ENCODE measurements at regions not wholly inside any gene's neighbourhood (a gene's known extent, or its start where the extent isn't known, plus 50 kb on each side); places are given as distances from the start of the nearest gene placed in this dataset.
"Not testable (repeated sequence)": the region's sequence is repeated elsewhere in the genome, so short reads cannot be mapped to it uniquely, and the experiment has no call there.

DNA sequence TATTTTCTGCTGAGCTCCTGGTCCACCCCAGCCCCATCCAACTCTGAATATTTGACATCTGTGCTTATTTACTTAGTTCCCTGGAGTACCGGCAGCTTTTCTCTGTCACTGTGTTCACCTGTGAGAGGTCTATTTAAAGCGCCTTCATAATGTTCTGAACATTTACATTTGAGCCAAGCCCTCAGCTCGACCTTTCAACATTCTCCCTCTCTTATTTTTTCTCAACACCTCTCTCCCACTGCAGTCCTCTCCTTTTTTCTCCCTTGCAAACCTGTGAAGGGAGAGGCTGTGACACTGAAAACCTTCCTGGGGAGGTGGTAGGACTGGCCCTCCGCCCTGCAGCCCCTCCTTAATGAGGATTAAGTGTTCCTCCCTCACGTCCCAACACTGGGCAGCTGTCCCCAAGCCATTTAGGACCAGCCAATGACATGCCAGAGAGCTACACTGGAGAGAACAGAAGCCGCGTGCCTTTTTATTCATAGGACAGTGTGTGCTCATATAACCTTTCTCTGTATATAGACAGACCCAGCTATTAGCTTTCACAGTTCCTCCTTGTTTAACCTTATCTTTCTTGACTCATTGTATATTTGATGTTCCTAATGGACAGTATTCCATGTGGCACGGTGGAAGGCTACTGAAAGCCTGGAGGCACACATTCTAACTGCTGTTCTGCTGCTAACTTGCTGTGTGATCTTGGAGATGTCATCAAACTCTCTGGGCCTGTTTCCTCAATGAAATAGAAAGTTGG lies 134.8 kb downstream of the NUFIP1 start:
- WGBS: 49% methylated on average over 8 of the region's 8 CpGs
- Histone ChIP-seq H3K4me3 (ENCODE audit: low read depth in 1 of 3, low read length in 3 of 3) (no peak overlapping the region), H3K9ac (ENCODE audit: low read depth in 1 of 2, low read length in 2 of 2) (no peak overlapping the region), H3K36me3 (ENCODE audit: control insufficient read depth in 4 of 4, insufficient read depth in 3 of 4, low read depth in 1 of 4, low read length in 3 of 4) (no peaks in the 10 kb centered on the region), H3K9me3 (ENCODE audit: control insufficient read depth in 4 of 4, low read length in 3 of 4) (no peaks in the 10 kb centered on the region), H3K27me3 (ENCODE audit: control insufficient read depth in 4 of 4, insufficient read depth in 4 of 4, low read length in 3 of 4) (no peaks in the 10 kb centered on the region), H3K4me1 (ENCODE audit: control insufficient read depth in 4 of 4, insufficient read depth in 4 of 4, low read length in 3 of 4) (peaks cover 0 to 14% (median 8%) of the 10 kb centered on the region in 4 donors), H3K27ac (ENCODE audit: low read depth in 1 of 2, low read length in 2 of 2) (no peak overlapping the region)
- DNase-seq (ENCODE audit: low spot score): no peak
- TF ChIP-seq FOXA2 (IDR thresholded peaks at IDR 0.05) (peak; percentile 49), HNF4A (conservative IDR thresholded peaks at IDR 0.05) (no peak)

DNA sequence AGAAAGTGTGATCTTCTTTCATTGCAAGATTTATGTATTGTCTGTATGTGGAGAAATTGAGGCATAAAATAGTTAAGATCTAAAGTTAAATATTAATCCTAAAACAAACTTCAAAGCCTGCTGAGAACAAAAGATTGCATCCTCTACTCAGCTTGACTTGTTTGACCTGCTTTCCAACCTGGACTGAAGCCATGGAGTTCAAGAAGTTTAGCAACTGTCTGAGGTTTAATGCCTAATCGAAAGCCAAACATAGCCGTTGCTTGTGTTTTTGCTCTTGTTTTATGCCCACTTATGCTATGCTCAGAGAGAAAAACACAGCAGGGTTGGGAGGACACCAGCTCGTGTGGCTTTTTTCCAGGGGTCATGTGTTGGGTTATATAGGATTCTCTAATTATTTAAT lies 135.6 kb downstream of the NUFIP1 start:
- 22% methylated on average over 3 of the region's 3 CpGs for WGBS
- Histone ChIP-seq H3K36me3 (ENCODE audit: control insufficient read depth in 4 of 4, insufficient read depth in 3 of 4, low read depth in 1 of 4, low read length in 3 of 4) (no peaks in the 10 kb centered on the region), H3K9me3 (ENCODE audit: control insufficient read depth in 4 of 4, low read length in 3 of 4) (no peaks in the 10 kb centered on the region), H3K4me3 (ENCODE audit: low read depth in 1 of 3, low read length in 3 of 3) (no peak overlapping the region), H3K9ac (ENCODE audit: low read depth in 1 of 2, low read length in 2 of 2) (no peak overlapping the region), H3K27ac (ENCODE audit: low read depth in 1 of 2, low read length in 2 of 2) (no peak overlapping the region), H3K4me1 (ENCODE audit: control insufficient read depth in 4 of 4, insufficient read depth in 4 of 4, low read length in 3 of 4) (peaks cover 0 to 14% (median 8%) of the 10 kb centered on the region in 4 donors), H3K27me3 (ENCODE audit: control insufficient read depth in 4 of 4, insufficient read depth in 4 of 4, low read length in 3 of 4) (no peaks in the 10 kb centered on the region)
- no peak for TF ChIP-seq RAD21 (IDR thresholded peaks at IDR 0.05)
- TF ChIP-seq HNF4G (IDR thresholded peaks at IDR 0.05): no peak
- peak in 1 of 2 donors; percentile 30 for TF ChIP-seq HNF4A (conservative IDR thresholded peaks at IDR 0.05)
- TF ChIP-seq RXRA (IDR thresholded peaks at IDR 0.05): peak; percentile 31 to 50
- TF ChIP-seq, protein P1, sequence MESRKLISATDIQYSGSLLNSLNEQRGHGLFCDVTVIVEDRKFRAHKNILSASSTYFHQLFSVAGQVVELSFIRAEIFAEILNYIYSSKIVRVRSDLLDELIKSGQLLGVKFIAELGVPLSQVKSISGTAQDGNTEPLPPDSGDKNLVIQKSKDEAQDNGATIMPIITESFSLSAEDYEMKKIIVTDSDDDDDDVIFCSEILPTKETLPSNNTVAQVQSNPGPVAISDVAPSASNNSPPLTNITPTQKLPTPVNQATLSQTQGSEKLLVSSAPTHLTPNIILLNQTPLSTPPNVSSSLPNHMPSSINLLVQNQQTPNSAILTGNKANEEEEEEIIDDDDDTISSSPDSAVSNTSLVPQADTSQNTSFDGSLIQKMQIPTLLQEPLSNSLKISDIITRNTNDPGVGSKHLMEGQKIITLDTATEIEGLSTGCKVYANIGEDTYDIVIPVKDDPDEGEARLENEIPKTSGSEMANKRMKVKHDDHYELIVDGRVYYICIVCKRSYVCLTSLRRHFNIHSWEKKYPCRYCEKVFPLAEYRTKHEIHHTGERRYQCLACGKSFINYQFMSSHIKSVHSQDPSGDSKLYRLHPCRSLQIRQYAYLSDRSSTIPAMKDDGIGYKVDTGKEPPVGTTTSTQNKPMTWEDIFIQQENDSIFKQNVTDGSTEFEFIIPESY (IDR thresholded peaks at IDR 0.05): no peak
- DNase-seq (ENCODE audit: low spot score): no peak

DNA sequence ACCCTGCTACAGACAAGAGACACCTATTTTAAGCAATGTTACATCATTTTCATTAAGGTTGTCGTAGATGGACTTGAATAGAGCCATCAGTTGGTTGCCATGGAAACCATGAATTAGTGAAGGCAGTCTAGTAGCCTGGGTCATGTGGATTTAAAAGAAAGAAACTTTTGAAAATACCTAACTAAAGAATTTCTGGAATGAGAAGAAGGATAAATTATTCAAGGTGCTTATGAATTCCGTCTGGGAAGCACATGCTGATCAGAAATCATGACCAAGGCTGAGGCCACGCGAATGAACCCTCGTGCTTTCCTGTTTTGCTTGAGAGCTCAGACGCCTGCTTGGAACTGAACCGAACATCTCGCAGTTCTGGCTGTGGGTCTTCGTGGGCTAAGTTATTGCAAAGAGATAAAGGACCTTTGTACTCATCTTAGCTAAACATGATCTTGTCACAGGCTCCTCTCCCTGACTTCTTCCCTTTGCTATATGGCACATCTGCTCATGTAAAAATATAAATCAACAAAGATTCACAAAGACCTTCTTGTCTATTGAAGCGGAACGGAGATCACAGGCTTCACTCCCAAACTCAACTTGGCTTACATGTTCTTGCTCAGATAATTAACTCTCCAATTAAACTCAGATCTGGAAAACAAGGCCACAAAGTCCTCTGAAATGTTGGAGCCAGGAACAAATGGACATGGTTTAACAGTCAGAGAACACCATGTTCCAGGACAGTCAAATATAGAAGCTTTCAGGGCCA lies 140.2 kb downstream of the NUFIP1 start:
- no peak overlapping the region for H3K27ac ChIP-seq (ENCODE audit: low read depth in 1 of 2, low read length in 2 of 2)
- H3K27me3 ChIP-seq (ENCODE audit: control insufficient read depth in 4 of 4, insufficient read depth in 4 of 4, low read length in 3 of 4): no peaks in the 10 kb centered on the region
- H3K9ac ChIP-seq (ENCODE audit: low read depth in 1 of 2, low read length in 2 of 2): no peak overlapping the region
- peaks cover 0 to 8% (median 6%) of the 10 kb centered on the region in 4 donors for H3K4me1 ChIP-seq (ENCODE audit: control insufficient read depth in 4 of 4, insufficient read depth in 4 of 4, low read length in 3 of 4)
- TF ChIP-seq SP1 (IDR thresholded peaks at IDR 0.05) (peak; percentile 60), GABPA (IDR thresholded peaks at IDR 0.05 in 1 of 2, conservative IDR thresholded peaks at IDR 0.05 in 1 of 2) (no peak), HNF4A (conservative IDR thresholded peaks at IDR 0.05) (no peak), RXRA (IDR thresholded peaks at IDR 0.05) (peak in 1 of 2 donors; percentile 23), EGR1 (IDR thresholded peaks at IDR 0.05; ENCODE audit: low read depth in 2 of 2) (no peak), NR2F2 (IDR thresholded peaks at IDR 0.05) (peak; percentile 56), RAD21 (IDR thresholded peaks at IDR 0.05) (peak in 1 of 2 donors; percentile 31)
- TF ChIP-seq, protein P2, sequence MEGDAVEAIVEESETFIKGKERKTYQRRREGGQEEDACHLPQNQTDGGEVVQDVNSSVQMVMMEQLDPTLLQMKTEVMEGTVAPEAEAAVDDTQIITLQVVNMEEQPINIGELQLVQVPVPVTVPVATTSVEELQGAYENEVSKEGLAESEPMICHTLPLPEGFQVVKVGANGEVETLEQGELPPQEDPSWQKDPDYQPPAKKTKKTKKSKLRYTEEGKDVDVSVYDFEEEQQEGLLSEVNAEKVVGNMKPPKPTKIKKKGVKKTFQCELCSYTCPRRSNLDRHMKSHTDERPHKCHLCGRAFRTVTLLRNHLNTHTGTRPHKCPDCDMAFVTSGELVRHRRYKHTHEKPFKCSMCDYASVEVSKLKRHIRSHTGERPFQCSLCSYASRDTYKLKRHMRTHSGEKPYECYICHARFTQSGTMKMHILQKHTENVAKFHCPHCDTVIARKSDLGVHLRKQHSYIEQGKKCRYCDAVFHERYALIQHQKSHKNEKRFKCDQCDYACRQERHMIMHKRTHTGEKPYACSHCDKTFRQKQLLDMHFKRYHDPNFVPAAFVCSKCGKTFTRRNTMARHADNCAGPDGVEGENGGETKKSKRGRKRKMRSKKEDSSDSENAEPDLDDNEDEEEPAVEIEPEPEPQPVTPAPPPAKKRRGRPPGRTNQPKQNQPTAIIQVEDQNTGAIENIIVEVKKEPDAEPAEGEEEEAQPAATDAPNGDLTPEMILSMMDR (IDR thresholded peaks at IDR 0.05; ENCODE audit: low read depth, low read length, missing input control): no peak
- TF ChIP-seq, protein P3, sequence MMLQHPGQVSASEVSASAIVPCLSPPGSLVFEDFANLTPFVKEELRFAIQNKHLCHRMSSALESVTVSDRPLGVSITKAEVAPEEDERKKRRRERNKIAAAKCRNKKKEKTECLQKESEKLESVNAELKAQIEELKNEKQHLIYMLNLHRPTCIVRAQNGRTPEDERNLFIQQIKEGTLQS (IDR thresholded peaks at IDR 0.05): no peak
- TF ChIP-seq, protein P1 (IDR thresholded peaks at IDR 0.05): no peak
- WGBS: 85% methylated on average over 11 of the region's 11 CpGs
- no peaks in the 10 kb centered on the region for H3K9me3 ChIP-seq (ENCODE audit: control insufficient read depth in 4 of 4, low read length in 3 of 4)
- H3K36me3 ChIP-seq (ENCODE audit: control insufficient read depth in 4 of 4, insufficient read depth in 3 of 4, low read depth in 1 of 4, low read length in 3 of 4): no peaks in the 10 kb centered on the region
- DNase-seq (ENCODE audit: low spot score): no peak
- no peak overlapping the region for H3K4me3 ChIP-seq (ENCODE audit: low read depth in 1 of 3, low read length in 3 of 3)

DNA sequence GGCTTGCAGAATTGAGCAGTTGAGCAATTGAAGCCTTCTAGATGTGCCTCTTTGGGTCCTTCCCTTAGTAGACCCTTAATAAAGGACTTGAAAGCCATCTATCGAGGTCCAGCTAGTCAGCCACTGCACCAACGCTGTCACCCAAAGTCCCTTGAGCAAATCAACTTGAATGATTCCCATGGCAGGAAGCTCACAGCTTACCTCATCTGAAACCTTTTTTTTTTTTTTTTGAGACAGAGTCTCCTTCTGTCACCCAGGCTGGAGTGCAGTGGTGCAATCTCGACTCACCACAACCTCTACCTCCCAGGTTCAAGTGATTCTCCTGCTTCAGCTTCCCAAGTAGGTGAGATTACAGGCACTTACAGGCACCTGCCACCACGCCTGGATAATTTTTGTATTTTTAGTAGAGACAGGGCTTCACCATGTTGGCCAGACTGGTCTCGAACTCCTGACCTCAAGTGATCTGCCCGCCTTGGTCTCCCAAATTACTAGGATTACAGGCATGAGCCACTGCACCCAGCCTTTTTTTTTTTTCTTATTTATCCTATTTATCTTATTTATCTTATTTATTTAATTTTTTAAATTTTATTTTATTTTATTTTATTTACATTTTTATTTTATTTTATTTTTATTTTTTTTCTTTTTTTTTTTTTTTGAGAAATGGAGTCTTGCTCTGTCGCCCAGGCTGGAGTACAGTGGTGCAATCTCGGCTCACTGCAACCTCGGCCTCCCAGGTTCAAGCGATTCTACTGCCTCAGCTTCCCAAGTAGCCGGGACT lies 143.8 kb downstream of the NUFIP1 start:
- not testable (repeated sequence) for H3K4me1 ChIP-seq (ENCODE audit: control insufficient read depth in 4 of 4, insufficient read depth in 4 of 4, low read length in 3 of 4); H3K27me3 ChIP-seq (ENCODE audit: control insufficient read depth in 4 of 4, insufficient read depth in 4 of 4, low read length in 3 of 4); H3K4me3 ChIP-seq (ENCODE audit: low read depth in 1 of 3, low read length in 3 of 3); H3K27ac ChIP-seq (ENCODE audit: low read depth in 1 of 2, low read length in 2 of 2); H3K36me3 ChIP-seq (ENCODE audit: control insufficient read depth in 4 of 4, insufficient read depth in 3 of 4, low read depth in 1 of 4, low read length in 3 of 4); DNase-seq (ENCODE audit: low spot score); H3K9ac ChIP-seq (ENCODE audit: low read depth in 1 of 2, low read length in 2 of 2); H3K9me3 ChIP-seq (ENCODE audit: control insufficient read depth in 4 of 4, low read length in 3 of 4)
- WGBS: 89% methylated on average over 11 of the region's 11 CpGs

Data from liver (tissue), 8 donors.